ENCODE measurements at regions not wholly inside any gene's neighbourhood (a gene's known extent, or its start where the extent isn't known, plus 50 kb on each side); places are given as distances from the start of the nearest gene placed in this dataset.

DNA sequence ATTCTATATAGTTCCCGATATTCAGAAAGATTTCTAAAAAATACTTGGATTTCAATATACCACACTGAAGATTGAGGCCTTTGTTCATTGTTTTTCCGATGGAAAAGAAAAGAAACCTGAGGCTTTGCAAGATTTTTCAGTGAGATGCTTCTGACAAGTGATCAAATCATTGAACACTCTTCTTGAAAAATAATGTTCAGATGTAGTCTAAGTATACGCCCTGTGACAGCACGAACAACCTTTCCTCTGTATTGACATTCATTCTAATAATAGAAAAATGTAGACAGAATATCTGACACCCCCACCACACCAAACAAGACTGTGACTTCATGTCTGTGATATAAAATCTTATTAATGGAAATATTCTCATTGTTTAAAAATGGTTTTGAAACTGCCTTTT lies 650.7 kb upstream of the KLHL1 start:
- TF ChIP-seq POLR2A (IDR thresholded peaks at IDR 0.05; ENCODE audit: low read depth, low read length) = no peak
- TF ChIP-seq POLR2AphosphoS5 (IDR thresholded peaks at IDR 0.05; ENCODE audit: low read depth, low read length) = no peak
